CD8-positive, alpha-beta memory T cell (primary cell): ENCODE measurements at regions not wholly inside any gene's neighbourhood (a gene's known extent, or its start where the extent isn't known, plus 50 kb on each side); places are given as distances from the start of the nearest gene placed in this dataset.

Source experiments
- CTCF ChIA-PET: fragments of 350-600 bp; sonication (Branson Sonifier 250); formaldehyde crosslinking; loops from one replicate; lab custom pipeline; 2021; ENCODE audit warnings: antibody characterized with exemption; lab: Charles Lee
- POLR2A ChIA-PET: fragments of 350-600 bp; sonication (Branson Sonifier 250); formaldehyde crosslinking; loops from one replicate; lab custom pipeline; 2021; ENCODE audit warnings: antibody characterized with exemption; lab: Charles Lee
- DNase-seq, 5 donors: peaks; one replicate each; pipeline versions ENCODE4 v3.0.0 to v3.0.0-alpha.2; 2020 to 2022; ENCODE audit warnings: mixed read lengths in 1 of 5
- H3K27ac ChIP-seq: one replicate; pipeline ENCODE4 v1.7.0; 2013; ENCODE audit warnings: low read depth, mild to moderate bottlenecking, low read length, moderate library complexity
- H3K27me3 ChIP-seq: 2 replicates; pipeline ENCODE4 v1.7.0; 2013; ENCODE audit warnings: low read length, mild to moderate bottlenecking; ENCODE audit not compliant: insufficient read depth, poor library complexity, severe bottlenecking
- H3K36me3 ChIP-seq: 2 replicates; pipeline ENCODE4 v1.7.0; 2013; ENCODE audit warnings: mild to moderate bottlenecking, low read length, moderate library complexity; ENCODE audit not compliant: insufficient read depth
- H3K4me1 ChIP-seq: 2 replicates; pipeline ENCODE4 v1.7.0; 2013; ENCODE audit warnings: mild to moderate bottlenecking, low read length, moderate library complexity; ENCODE audit not compliant: insufficient read depth
- H3K4me3 ChIP-seq: 2 replicates; pipeline ENCODE4 v1.7.0; 2013; ENCODE audit warnings: mild to moderate bottlenecking, low read length
- H3K9me3 ChIP-seq: 2 replicates; pipeline ENCODE4 v1.7.0; 2013; ENCODE audit warnings: mild to moderate bottlenecking, low read length
- H3K27ac Mint-ChIP-seq, 8 donors: one replicate each; pipeline ENCODE4 v1.8.0; 2020 to 2021; ENCODE audit warnings: mixed read lengths in 8 of 8, mild to moderate bottlenecking in 6 of 8, inconsistent platforms in 3 of 8, moderate library complexity in 3 of 8
- H3K27me3 Mint-ChIP-seq, 2 donors: one replicate each; pipeline ENCODE4 v1.8.0; 2020 to 2021; ENCODE audit warnings: mixed read lengths in 2 of 2, mild to moderate bottlenecking in 1 of 2, moderate library complexity in 1 of 2
- H3K36me3 Mint-ChIP-seq, 3 donors: one replicate each; pipeline ENCODE4 v1.8.0; 2020 to 2021; ENCODE audit warnings: mixed read lengths in 3 of 3, inconsistent platforms in 1 of 3, mild to moderate bottlenecking in 1 of 3
- H3K4me1 Mint-ChIP-seq, 3 donors: one replicate each; pipeline ENCODE4 v1.8.0; 2020 to 2021; ENCODE audit warnings: mixed read lengths in 3 of 3, inconsistent platforms in 1 of 3, mild to moderate bottlenecking in 1 of 3
- H3K4me3 Mint-ChIP-seq, 7 donors: one replicate each; pipeline ENCODE4 v1.8.0; 2020 to 2021; ENCODE audit warnings: mixed read lengths in 7 of 7, mild to moderate bottlenecking in 6 of 7, moderate library complexity in 4 of 7, inconsistent platforms in 2 of 7
- H3K9me3 Mint-ChIP-seq, 5 donors: one replicate each; pipeline ENCODE4 v1.8.0; 2020 to 2022; ENCODE audit warnings: mixed read lengths in 5 of 5, mild to moderate bottlenecking in 3 of 5, moderate library complexity in 2 of 5, inconsistent platforms in 1 of 5

- ChIA-PET POLR2A (no interaction called here), CTCF (interaction anchor here (1.5 kb wide), 1 partner anchor 25 kb away, joined by 6 read pairs; no protein-coding TSS in a partner anchor)
- H3K9me3 Mint-ChIP-seq, result peaks cover 0 to 5% (median 0%) of the 10 kb centered on the region in 5 donors
Observed at GRCh38 chrX:51395810-51396728, 63.4 kb downstream of the NUDT10 start.

GRCh38 chrX:51395480-51395809, 62.8 kb downstream of the NUDT10 start:
- CTCF ChIA-PET, result interaction anchor here (1.5 kb wide), 1 partner anchor 26 kb away, joined by 6 read pairs; no protein-coding TSS in a partner anchor
- H3K4me1 Mint-ChIP-seq, result peaks cover 7 to 49% (median 17%) of the 10 kb centered on the region in 3 donors
- DNase-seq, result no peak
- Histone ChIP-seq H3K36me3 (no peaks in the 10 kb centered on the region), H3K9me3 (no peaks in the 10 kb centered on the region), H3K27ac (no peak overlapping the region), H3K27me3 (no peaks in the 10 kb centered on the region), H3K4me3 (peak overlapping the region; percentile 70), H3K4me1 (peaks cover 4% of the 10 kb centered on the region)
- POLR2A ChIA-PET, result no interaction called here
- peak overlapping the region; percentile 85 to 95 (median 87) for H3K4me3 Mint-ChIP-seq
- peak overlapping the region in 5 of 8 donors; percentile 35 to 92 (median 90) for H3K27ac Mint-ChIP-seq
- H3K27me3 Mint-ChIP-seq, result peaks cover 0 to 5% of the 10 kb centered on the region in 2 donors
- peaks cover 0 to 5% (median 0%) of the 10 kb centered on the region in 3 donors for H3K36me3 Mint-ChIP-seq
- H3K9me3 Mint-ChIP-seq, result peaks cover 0 to 7% (median 0%) of the 10 kb centered on the region in 5 donors

More at GRCh38 chrX:51395810-51396728, 63.4 kb downstream of the NUDT10 start:
- Histone ChIP-seq H3K4me3 (peak overlapping the region; percentile 70), H3K9me3 (no peaks in the 10 kb centered on the region), H3K27me3 (no peaks in the 10 kb centered on the region), H3K36me3 (no peaks in the 10 kb centered on the region), H3K27ac (peak overlapping the region; percentile 43), H3K4me1 (peaks cover 4% of the 10 kb centered on the region)
- peak overlapping the region; percentile 49 to 92 (median 88) for H3K27ac Mint-ChIP-seq
- H3K36me3 Mint-ChIP-seq, result peaks cover 0 to 5% (median 0%) of the 10 kb centered on the region in 3 donors
- DNase-seq, result peak; percentile 5 to 76 (median 65)
- peak overlapping the region; percentile 85 to 95 (median 87) for H3K4me3 Mint-ChIP-seq
- peaks cover 7 to 47% (median 17%) of the 10 kb centered on the region in 3 donors for H3K4me1 Mint-ChIP-seq
- H3K27me3 Mint-ChIP-seq, result peaks cover 0 to 5% of the 10 kb centered on the region in 2 donors
